ENCODE measurements at regions not wholly inside any gene's neighbourhood (a gene's known extent, or its start where the extent isn't known, plus 50 kb on each side); places are given as distances from the start of the nearest gene placed in this dataset.
"Not testable (repeated sequence)": the region's sequence is repeated elsewhere in the genome, so short reads cannot be mapped to it uniquely, and the experiment has no call there.

- WGBS, 2 donors, result 77 to 86% methylated on average over 3 of the region's 3 CpGs
Measured at GRCh38 chr4:189629733-189630132, 310.9 kb upstream of the FRG1 start.

GRCh38 chr4:189630913-189631567 is 309.6 kb upstream of the FRG1 start:
- H3K27ac ChIP-seq (ENCODE audit: low read depth in 2 of 2, low read length in 1 of 2); H3K4me1 ChIP-seq (ENCODE audit: control insufficient read depth in 2 of 2, insufficient read depth in 2 of 2, low read length in 1 of 2); H3K36me3 ChIP-seq (ENCODE audit: control insufficient read depth in 2 of 2, insufficient read depth in 2 of 2, low read length in 1 of 2); H3K4me3 ChIP-seq (ENCODE audit: low read depth in 1 of 2, low read length in 2 of 2); H3K9me3 ChIP-seq (ENCODE audit: control insufficient read depth in 2 of 2, insufficient read depth in 1 of 2, low read depth in 1 of 2, low read length in 1 of 2); H3K27me3 ChIP-seq (ENCODE audit: control insufficient read depth in 1 of 2, insufficient read depth in 2 of 2, low read length in 2 of 2): not testable (repeated sequence)
- WGBS, 2 donors, result 44 to 47% methylated on average over 6 of the region's 6 CpGs

More at GRCh38 chr4:189629733-189630132, 310.9 kb upstream of the FRG1 start:
- not testable (repeated sequence) for H3K9me3 ChIP-seq (ENCODE audit: control insufficient read depth in 2 of 2, insufficient read depth in 1 of 2, low read depth in 1 of 2, low read length in 1 of 2); H3K36me3 ChIP-seq (ENCODE audit: control insufficient read depth in 2 of 2, insufficient read depth in 2 of 2, low read length in 1 of 2); H3K4me1 ChIP-seq (ENCODE audit: control insufficient read depth in 2 of 2, insufficient read depth in 2 of 2, low read length in 1 of 2); H3K27ac ChIP-seq (ENCODE audit: low read depth in 2 of 2, low read length in 1 of 2); H3K4me3 ChIP-seq (ENCODE audit: low read depth in 1 of 2, low read length in 2 of 2); H3K27me3 ChIP-seq (ENCODE audit: control insufficient read depth in 1 of 2, insufficient read depth in 2 of 2, low read length in 2 of 2)

GRCh38 chr4:189631568-189631916 is 309.1 kb upstream of the FRG1 start:
- 67 to 72% methylated on average over 9 of the region's 9 CpGs for WGBS, 2 donors
- H3K4me3 ChIP-seq (ENCODE audit: low read depth in 1 of 2, low read length in 2 of 2); H3K27me3 ChIP-seq (ENCODE audit: control insufficient read depth in 1 of 2, insufficient read depth in 2 of 2, low read length in 2 of 2); H3K36me3 ChIP-seq (ENCODE audit: control insufficient read depth in 2 of 2, insufficient read depth in 2 of 2, low read length in 1 of 2); H3K9me3 ChIP-seq (ENCODE audit: control insufficient read depth in 2 of 2, insufficient read depth in 1 of 2, low read depth in 1 of 2, low read length in 1 of 2); H3K27ac ChIP-seq (ENCODE audit: low read depth in 2 of 2, low read length in 1 of 2); H3K4me1 ChIP-seq (ENCODE audit: control insufficient read depth in 2 of 2, insufficient read depth in 2 of 2, low read length in 1 of 2): not testable (repeated sequence)

DNA sequence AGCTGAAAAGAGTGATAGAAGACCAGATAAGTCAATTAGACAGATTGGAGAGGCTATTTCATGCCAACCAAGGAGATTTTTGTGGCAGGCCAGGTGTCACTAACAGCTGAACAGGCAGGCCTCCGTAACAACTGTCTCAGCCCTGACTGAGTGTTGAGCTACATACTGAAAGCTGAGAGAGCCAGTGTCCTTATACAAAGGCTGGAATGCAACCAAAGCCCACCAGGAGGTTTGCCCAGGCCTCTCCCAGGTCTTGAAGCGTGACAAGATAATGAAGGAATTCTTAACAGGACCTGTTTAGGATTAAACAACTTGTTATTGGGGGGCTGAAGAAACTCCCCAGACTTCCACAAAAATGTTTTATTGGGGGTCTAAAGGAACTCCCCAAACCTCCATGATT is 290.2 kb upstream of the FRG1 start:
- H3K4me3 ChIP-seq (ENCODE audit: low read depth in 1 of 2, low read length in 2 of 2); H3K9me3 ChIP-seq (ENCODE audit: control insufficient read depth in 2 of 2, insufficient read depth in 1 of 2, low read depth in 1 of 2, low read length in 1 of 2); H3K27me3 ChIP-seq (ENCODE audit: control insufficient read depth in 1 of 2, insufficient read depth in 2 of 2, low read length in 2 of 2); H3K4me1 ChIP-seq (ENCODE audit: control insufficient read depth in 2 of 2, insufficient read depth in 2 of 2, low read length in 1 of 2); H3K27ac ChIP-seq (ENCODE audit: low read depth in 2 of 2, low read length in 1 of 2); H3K36me3 ChIP-seq (ENCODE audit: control insufficient read depth in 2 of 2, insufficient read depth in 2 of 2, low read length in 1 of 2): not testable (repeated sequence)
- WGBS, 2 donors, result 88% methylated on average over 2 of the region's 2 CpGs

DNA sequence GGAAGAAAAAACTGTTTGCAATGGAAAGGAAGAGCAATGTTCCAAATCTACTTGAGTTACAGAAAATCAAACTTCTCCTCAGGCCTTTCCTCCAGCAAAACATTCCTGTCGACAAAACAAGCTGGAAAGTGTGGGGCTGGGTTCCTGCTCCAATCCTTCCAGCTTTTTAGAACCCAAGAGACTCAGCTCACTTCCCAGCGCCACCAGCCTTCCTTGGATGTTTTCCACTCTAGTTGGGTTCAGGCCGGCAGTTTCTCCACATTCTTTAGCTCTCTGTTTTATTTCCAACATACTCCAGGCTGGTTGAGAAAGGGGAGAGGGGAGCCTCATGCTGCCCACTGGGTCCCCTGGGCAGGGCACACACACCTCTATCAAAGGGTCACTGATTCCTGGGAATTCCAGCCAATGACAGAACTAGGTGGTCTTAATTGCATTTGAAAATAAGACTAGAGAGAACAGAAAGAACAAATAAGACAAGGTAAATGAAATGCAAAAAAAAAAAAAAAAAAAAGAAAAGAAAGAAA is 287.5 kb upstream of the FRG1 start:
- H3K4me1 ChIP-seq (ENCODE audit: control insufficient read depth in 2 of 2, insufficient read depth in 2 of 2, low read length in 1 of 2); H3K27ac ChIP-seq (ENCODE audit: low read depth in 2 of 2, low read length in 1 of 2); H3K27me3 ChIP-seq (ENCODE audit: control insufficient read depth in 1 of 2, insufficient read depth in 2 of 2, low read length in 2 of 2); H3K9me3 ChIP-seq (ENCODE audit: control insufficient read depth in 2 of 2, insufficient read depth in 1 of 2, low read depth in 1 of 2, low read length in 1 of 2); H3K36me3 ChIP-seq (ENCODE audit: control insufficient read depth in 2 of 2, insufficient read depth in 2 of 2, low read length in 1 of 2); H3K4me3 ChIP-seq (ENCODE audit: low read depth in 1 of 2, low read length in 2 of 2): not testable (repeated sequence)
- whole genome bisulfite sequencing, 2 donors, result 57% methylated on average over 2 of the region's 3 CpGs; no CpG with 5 or more reads in 1 of the 2 donors

GRCh38 chr4:189653983-189654382 is 286.7 kb upstream of the FRG1 start:
- H3K4me3 ChIP-seq (ENCODE audit: low read depth in 1 of 2, low read length in 2 of 2); H3K36me3 ChIP-seq (ENCODE audit: control insufficient read depth in 2 of 2, insufficient read depth in 2 of 2, low read length in 1 of 2); H3K27ac ChIP-seq (ENCODE audit: low read depth in 2 of 2, low read length in 1 of 2); H3K9me3 ChIP-seq (ENCODE audit: control insufficient read depth in 2 of 2, insufficient read depth in 1 of 2, low read depth in 1 of 2, low read length in 1 of 2); H3K27me3 ChIP-seq (ENCODE audit: control insufficient read depth in 1 of 2, insufficient read depth in 2 of 2, low read length in 2 of 2); H3K4me1 ChIP-seq (ENCODE audit: control insufficient read depth in 2 of 2, insufficient read depth in 2 of 2, low read length in 1 of 2): not testable (repeated sequence)
- WGBS, 2 donors, result 69 to 80% methylated on average over 7 of the region's 7 CpGs

DNA sequence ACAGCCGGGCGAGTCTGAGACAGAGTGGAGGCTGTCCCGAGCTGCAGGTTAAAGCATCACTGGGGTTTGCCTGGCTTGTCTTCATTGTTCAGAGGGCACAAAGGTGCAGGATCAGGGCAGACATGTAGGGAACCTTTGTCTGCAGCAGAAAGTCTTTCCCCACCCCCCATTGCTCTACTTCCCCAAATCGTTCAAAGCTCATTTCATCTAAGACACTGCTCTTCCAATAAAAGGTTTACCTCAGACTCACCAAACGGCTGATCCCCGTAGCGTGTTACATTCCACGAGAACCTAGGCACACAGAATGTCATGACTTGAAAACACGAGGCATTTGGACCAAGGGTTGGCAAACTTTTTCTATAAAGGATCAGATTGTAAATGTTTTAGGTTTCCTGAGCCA is 286.3 kb upstream of the FRG1 start:
- not testable (repeated sequence) for H3K9me3 ChIP-seq (ENCODE audit: control insufficient read depth in 2 of 2, insufficient read depth in 1 of 2, low read depth in 1 of 2, low read length in 1 of 2); H3K4me3 ChIP-seq (ENCODE audit: low read depth in 1 of 2, low read length in 2 of 2); H3K27me3 ChIP-seq (ENCODE audit: control insufficient read depth in 1 of 2, insufficient read depth in 2 of 2, low read length in 2 of 2); H3K36me3 ChIP-seq (ENCODE audit: control insufficient read depth in 2 of 2, insufficient read depth in 2 of 2, low read length in 1 of 2); H3K27ac ChIP-seq (ENCODE audit: low read depth in 2 of 2, low read length in 1 of 2); H3K4me1 ChIP-seq (ENCODE audit: control insufficient read depth in 2 of 2, insufficient read depth in 2 of 2, low read length in 1 of 2)
- 62 to 77% methylated on average over 6 to 9 of the region's 9 CpGs for whole genome bisulfite sequencing, 2 donors

GRCh38 chr4:189655817-189656216 is 284.9 kb upstream of the FRG1 start:
- 83 to 88% methylated on average over 8 of the region's 8 CpGs for WGBS, 2 donors
- H3K27me3 ChIP-seq (ENCODE audit: control insufficient read depth in 1 of 2, insufficient read depth in 2 of 2, low read length in 2 of 2); H3K4me1 ChIP-seq (ENCODE audit: control insufficient read depth in 2 of 2, insufficient read depth in 2 of 2, low read length in 1 of 2); H3K9me3 ChIP-seq (ENCODE audit: control insufficient read depth in 2 of 2, insufficient read depth in 1 of 2, low read depth in 1 of 2, low read length in 1 of 2); H3K4me3 ChIP-seq (ENCODE audit: low read depth in 1 of 2, low read length in 2 of 2); H3K27ac ChIP-seq (ENCODE audit: low read depth in 2 of 2, low read length in 1 of 2); H3K36me3 ChIP-seq (ENCODE audit: control insufficient read depth in 2 of 2, insufficient read depth in 2 of 2, low read length in 1 of 2): not testable (repeated sequence)

DNA sequence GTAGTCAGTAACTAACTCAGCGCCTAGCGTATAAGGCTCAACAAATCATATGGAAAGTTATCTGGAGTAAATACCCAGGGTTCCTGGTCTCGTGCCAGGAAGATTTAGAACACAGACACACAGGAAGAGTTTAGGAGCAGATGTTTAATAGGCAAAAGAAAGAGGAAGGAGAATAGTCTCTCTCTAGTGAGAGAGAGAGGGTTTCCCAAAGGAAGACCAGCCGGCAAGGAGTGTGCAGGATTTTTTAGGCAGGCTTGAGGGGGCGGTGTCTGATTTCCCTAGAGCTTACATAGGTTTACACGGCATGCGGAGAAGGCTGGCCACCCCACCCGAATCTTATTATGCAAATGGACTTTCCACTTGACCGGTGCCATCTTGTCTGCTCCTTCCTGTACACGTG is 284.0 kb upstream of the FRG1 start:
- no peaks in the 10 kb centered on the region for H3K9me3 ChIP-seq (ENCODE audit: control insufficient read depth in 2 of 2, insufficient read depth in 1 of 2, low read depth in 1 of 2, low read length in 1 of 2)
- H3K36me3 ChIP-seq (ENCODE audit: control insufficient read depth in 2 of 2, insufficient read depth in 2 of 2, low read length in 1 of 2), result no peaks in the 10 kb centered on the region
- H3K27me3 ChIP-seq (ENCODE audit: control insufficient read depth in 1 of 2, insufficient read depth in 2 of 2, low read length in 2 of 2), result no peaks in the 10 kb centered on the region
- H3K27ac ChIP-seq (ENCODE audit: low read depth in 2 of 2, low read length in 1 of 2), result no peak overlapping the region
- H3K4me3 ChIP-seq (ENCODE audit: low read depth in 1 of 2, low read length in 2 of 2), result no peak overlapping the region
- H3K4me1 ChIP-seq (ENCODE audit: control insufficient read depth in 2 of 2, insufficient read depth in 2 of 2, low read length in 1 of 2), result no peaks in the 10 kb centered on the region
- WGBS, 2 donors, result 63 to 68% methylated on average over 9 of the region's 10 CpGs

- 60 to 61% methylated on average over 5 of the region's 5 CpGs for WGBS, 2 donors
- H3K4me1 ChIP-seq (ENCODE audit: control insufficient read depth in 2 of 2, insufficient read depth in 2 of 2, low read length in 1 of 2), result not testable (repeated sequence)
Measured at GRCh38 chr4:189658259-189658658, 282.4 kb upstream of the FRG1 start.

More at GRCh38 chr4:189658259-189658658, 282.4 kb upstream of the FRG1 start:
- not testable (repeated sequence) for H3K27me3 ChIP-seq (ENCODE audit: control insufficient read depth in 1 of 2, insufficient read depth in 2 of 2, low read length in 2 of 2); H3K9me3 ChIP-seq (ENCODE audit: control insufficient read depth in 2 of 2, insufficient read depth in 1 of 2, low read depth in 1 of 2, low read length in 1 of 2); H3K36me3 ChIP-seq (ENCODE audit: control insufficient read depth in 2 of 2, insufficient read depth in 2 of 2, low read length in 1 of 2); H3K27ac ChIP-seq (ENCODE audit: low read depth in 2 of 2, low read length in 1 of 2); H3K4me3 ChIP-seq (ENCODE audit: low read depth in 1 of 2, low read length in 2 of 2)

Data from esophagus (tissue), 2 donors.